ENCODE measurements at regions not wholly inside any gene's neighbourhood (a gene's known extent, or its start where the extent isn't known, plus 50 kb on each side); places are given as distances from the start of the nearest gene placed in this dataset.

- no peak for DNase-seq (ENCODE audit: low read depth)
- Histone ChIP-seq H3K4me3 (ENCODE audit: low read depth, low read length) (no peak overlapping the region), H3K36me3 (ENCODE audit: control insufficient read depth, insufficient read depth, low read length) (no peaks in the 10 kb centered on the region), H3K27me3 (ENCODE audit: control insufficient read depth, insufficient read depth, low read length) (no peaks in the 10 kb centered on the region)
- POLR2A ChIA-PET, result no interaction called here
- TF ChIP-seq CTCF (IDR thresholded peaks at IDR 0.05; ENCODE audit: insufficient read depth, low read depth, low read length), result no peak
- CTCF ChIA-PET, result interaction anchor here (1.1 to 1.7 kb wide), 3 partner anchors 10 to 40 kb away, joined by 3 to 4 read pairs (median 3); no protein-coding TSS in a partner anchor
Measured at GRCh38 chr6:22194188-22194921, 102.5 kb downstream of the PRL start.

- H3K4me3 ChIP-seq (ENCODE audit: low read depth, low read length), result no peak overlapping the region
- ChIA-PET POLR2A (no interaction called here), CTCF (interaction anchor here (0.6 kb wide), 1 partner anchor 717 kb away, joined by 3 read pairs; no protein-coding TSS in a partner anchor)
- no peak for DNase-seq (ENCODE audit: low read depth)
- H3K36me3 ChIP-seq (ENCODE audit: control insufficient read depth, insufficient read depth, low read length), result no peaks in the 10 kb centered on the region
- no peaks in the 10 kb centered on the region for H3K27me3 ChIP-seq (ENCODE audit: control insufficient read depth, insufficient read depth, low read length)
- no peak for TF ChIP-seq CTCF (IDR thresholded peaks at IDR 0.05; ENCODE audit: insufficient read depth, low read depth, low read length)
Measured at GRCh38 chr6:22199771-22200170, 97.1 kb downstream of the PRL start.

- Histone ChIP-seq H3K27me3 (ENCODE audit: control insufficient read depth, insufficient read depth, low read length) (no peaks in the 10 kb centered on the region), H3K36me3 (ENCODE audit: control insufficient read depth, insufficient read depth, low read length) (no peaks in the 10 kb centered on the region), H3K4me3 (ENCODE audit: low read depth, low read length) (no peak overlapping the region)
- ChIA-PET CTCF (interaction anchor here (0.9 kb wide), 1 partner anchor 9 kb away, joined by 4 read pairs; no protein-coding TSS in a partner anchor), POLR2A (no interaction called here)
- TF ChIP-seq CTCF (IDR thresholded peaks at IDR 0.05; ENCODE audit: insufficient read depth, low read depth, low read length), result no peak
- DNase-seq (ENCODE audit: low read depth), result no peak
Measured at GRCh38 chr6:22204153-22204552, 92.7 kb downstream of the PRL start.

- ChIA-PET POLR2A (no interaction called here), CTCF (no interaction called here)
- Histone ChIP-seq H3K4me3 (ENCODE audit: low read depth, low read length) (no peak overlapping the region), H3K27me3 (ENCODE audit: control insufficient read depth, insufficient read depth, low read length) (no peaks in the 10 kb centered on the region), H3K36me3 (ENCODE audit: control insufficient read depth, insufficient read depth, low read length) (no peaks in the 10 kb centered on the region)
- TF ChIP-seq CTCF (IDR thresholded peaks at IDR 0.05; ENCODE audit: insufficient read depth, low read depth, low read length), result no peak
- no peak for DNase-seq (ENCODE audit: low read depth)
Measured at GRCh38 chr6:22205266-22205665, 91.6 kb downstream of the PRL start.

- no peak for DNase-seq (ENCODE audit: low read depth)
- Histone ChIP-seq H3K27me3 (ENCODE audit: control insufficient read depth, insufficient read depth, low read length) (no peaks in the 10 kb centered on the region), H3K4me3 (ENCODE audit: low read depth, low read length) (no peak overlapping the region), H3K36me3 (ENCODE audit: control insufficient read depth, insufficient read depth, low read length) (no peaks in the 10 kb centered on the region)
- POLR2A ChIA-PET, result no interaction called here
- TF ChIP-seq CTCF (IDR thresholded peaks at IDR 0.05; ENCODE audit: insufficient read depth, low read depth, low read length), result no peak
- CTCF ChIA-PET, result no interaction called here
Measured at GRCh38 chr6:22206106-22206505, 90.7 kb downstream of the PRL start.
